ENCODE measurements at regions not wholly inside any gene's neighbourhood (a gene's known extent, or its start where the extent isn't known, plus 50 kb on each side); places are given as distances from the start of the nearest gene placed in this dataset.

- WGBS, 2 donors: 94 to 95% methylated on average over 6 of the region's 6 CpGs
Observed at GRCh38 chr16:79267146-79267545, 333.4 kb downstream of the MAF start.

GRCh38 chr16:79265701-79266100, 334.8 kb downstream of the MAF start:
- 70 to 71% methylated on average over 4 of the region's 4 CpGs for WGBS, 2 donors
- TF ChIP-seq EP300 (IDR thresholded peaks at IDR 0.05): no peak
- TF ChIP-seq, protein P1, sequence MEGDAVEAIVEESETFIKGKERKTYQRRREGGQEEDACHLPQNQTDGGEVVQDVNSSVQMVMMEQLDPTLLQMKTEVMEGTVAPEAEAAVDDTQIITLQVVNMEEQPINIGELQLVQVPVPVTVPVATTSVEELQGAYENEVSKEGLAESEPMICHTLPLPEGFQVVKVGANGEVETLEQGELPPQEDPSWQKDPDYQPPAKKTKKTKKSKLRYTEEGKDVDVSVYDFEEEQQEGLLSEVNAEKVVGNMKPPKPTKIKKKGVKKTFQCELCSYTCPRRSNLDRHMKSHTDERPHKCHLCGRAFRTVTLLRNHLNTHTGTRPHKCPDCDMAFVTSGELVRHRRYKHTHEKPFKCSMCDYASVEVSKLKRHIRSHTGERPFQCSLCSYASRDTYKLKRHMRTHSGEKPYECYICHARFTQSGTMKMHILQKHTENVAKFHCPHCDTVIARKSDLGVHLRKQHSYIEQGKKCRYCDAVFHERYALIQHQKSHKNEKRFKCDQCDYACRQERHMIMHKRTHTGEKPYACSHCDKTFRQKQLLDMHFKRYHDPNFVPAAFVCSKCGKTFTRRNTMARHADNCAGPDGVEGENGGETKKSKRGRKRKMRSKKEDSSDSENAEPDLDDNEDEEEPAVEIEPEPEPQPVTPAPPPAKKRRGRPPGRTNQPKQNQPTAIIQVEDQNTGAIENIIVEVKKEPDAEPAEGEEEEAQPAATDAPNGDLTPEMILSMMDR (IDR thresholded peaks at IDR 0.05): no peak
- no peak for TF ChIP-seq POLR2A (IDR thresholded peaks at IDR 0.05)

More at GRCh38 chr16:79267146-79267545, 333.4 kb downstream of the MAF start:
- TF ChIP-seq EP300 (IDR thresholded peaks at IDR 0.05) (no peak), POLR2A (IDR thresholded peaks at IDR 0.05) (no peak)
- TF ChIP-seq, protein P1 (IDR thresholded peaks at IDR 0.05): no peak
- no peak overlapping the region for H3K4me3 ChIP-seq
- peaks cover 0 to 5% (median 0%) of the 10 kb centered on the region in 4 donors for H3K4me1 ChIP-seq
- H3K36me3 ChIP-seq: no peaks in the 10 kb centered on the region
- H3K27me3 ChIP-seq: no peaks in the 10 kb centered on the region
- no peak overlapping the region for H3K27ac ChIP-seq
- DNase-seq (ENCODE audit: low spot score in 2 of 2): no peak
- H3K9me3 ChIP-seq: no peaks in the 10 kb centered on the region

GRCh38 chr16:79265196-79265595, 335.3 kb downstream of the MAF start:
- TF ChIP-seq, protein P1 (IDR thresholded peaks at IDR 0.05): no peak
- TF ChIP-seq POLR2A (IDR thresholded peaks at IDR 0.05) (no peak), EP300 (IDR thresholded peaks at IDR 0.05) (no peak)
- no peaks in the 10 kb centered on the region for H3K36me3 ChIP-seq
- H3K4me1 ChIP-seq: peaks cover 0 to 15% (median 2%) of the 10 kb centered on the region in 4 donors
- no peak overlapping the region for H3K4me3 ChIP-seq
- H3K9me3 ChIP-seq: no peaks in the 10 kb centered on the region
- WGBS, 2 donors: 83 to 88% methylated on average over 5 of the region's 5 CpGs
- no peak for DNase-seq (ENCODE audit: low spot score in 2 of 2)
- H3K27me3 ChIP-seq: no peaks in the 10 kb centered on the region
- no peak overlapping the region for H3K27ac ChIP-seq

More at GRCh38 chr16:79265701-79266100, 334.8 kb downstream of the MAF start:
- Histone ChIP-seq H3K36me3 (no peaks in the 10 kb centered on the region), H3K4me3 (no peak overlapping the region), H3K9me3 (no peaks in the 10 kb centered on the region), H3K27ac (no peak overlapping the region), H3K27me3 (no peaks in the 10 kb centered on the region), H3K4me1 (peaks cover 0 to 15% (median 2%) of the 10 kb centered on the region in 4 donors)
- no peak for DNase-seq (ENCODE audit: low spot score in 2 of 2)

DNA sequence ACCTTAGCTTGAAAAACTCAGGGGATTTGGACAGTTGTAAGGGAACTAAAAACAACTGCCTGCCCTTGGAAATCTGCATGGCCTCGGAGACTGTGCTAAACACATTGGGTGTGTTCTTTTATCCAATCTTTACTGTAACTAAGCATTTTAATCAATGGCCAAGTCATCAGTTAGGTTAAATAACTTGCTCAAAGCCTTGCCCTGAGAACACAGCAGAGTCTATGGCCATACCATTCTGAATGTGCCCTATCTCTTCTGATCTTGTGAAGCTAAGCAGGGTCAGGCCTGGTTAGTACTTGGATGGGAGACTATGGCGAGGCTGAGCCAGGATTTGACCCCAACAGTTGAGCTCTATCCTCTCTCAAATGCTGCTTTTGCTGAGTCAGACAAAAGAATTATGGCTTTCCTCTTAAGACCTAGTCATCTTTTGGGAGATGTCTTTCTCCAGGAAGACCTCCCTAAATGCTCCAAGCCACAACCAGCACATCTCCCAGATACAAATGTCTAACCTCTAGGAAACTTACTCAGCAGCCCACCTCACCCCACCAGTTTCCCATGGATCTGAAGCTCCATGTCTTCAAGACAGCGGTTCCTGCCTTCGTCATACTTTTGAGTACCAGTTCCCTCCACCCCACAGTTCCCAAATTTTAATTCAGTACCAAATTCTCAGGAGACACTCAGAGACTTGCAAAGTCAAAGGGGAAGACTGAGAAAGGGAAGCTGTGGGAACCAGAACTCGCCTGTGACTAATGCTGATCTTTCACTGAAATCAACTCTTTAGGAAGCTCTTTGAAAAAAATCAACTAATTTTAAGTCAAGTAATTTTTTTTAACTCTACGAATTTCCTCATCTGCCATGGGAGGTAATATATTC, 336.1 kb downstream of the MAF start:
- Histone ChIP-seq H3K27ac (no peak overlapping the region), H3K4me3 (no peak overlapping the region), H3K27me3 (no peaks in the 10 kb centered on the region), H3K4me1 (peaks cover 0 to 15% (median 2%) of the 10 kb centered on the region in 4 donors), H3K9me3 (no peaks in the 10 kb centered on the region), H3K36me3 (no peaks in the 10 kb centered on the region)
- 82 to 88% methylated on average over 6 of the region's 6 CpGs for WGBS, 2 donors
- TF ChIP-seq, protein P1 (IDR thresholded peaks at IDR 0.05): no peak
- TF ChIP-seq POLR2A (IDR thresholded peaks at IDR 0.05): no peak
- TF ChIP-seq EP300 (IDR thresholded peaks at IDR 0.05): no peak
- no peak for DNase-seq (ENCODE audit: low spot score in 2 of 2)

DNA sequence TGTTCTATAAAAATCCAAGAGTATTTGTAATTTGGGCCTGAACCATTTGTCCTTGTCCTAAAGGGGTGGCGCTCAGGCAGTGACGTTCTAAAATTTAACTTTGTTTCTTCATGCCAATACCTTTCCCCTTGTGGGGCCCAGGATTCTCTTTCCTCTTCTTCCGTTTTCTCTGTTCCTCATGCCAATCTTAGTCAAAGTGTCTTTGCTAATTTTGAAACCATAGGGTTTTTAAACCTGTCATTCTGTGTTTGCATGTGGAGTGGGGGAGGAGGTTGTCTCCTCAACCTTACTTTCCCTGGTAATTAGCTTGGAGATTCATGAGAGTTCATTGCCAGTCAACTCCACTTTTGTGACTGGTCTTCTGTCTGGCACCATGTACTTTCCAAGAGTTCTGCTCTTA, 337.1 kb downstream of the MAF start:
- no peak overlapping the region for H3K27ac ChIP-seq
- H3K4me1 ChIP-seq: peaks cover 0 to 15% (median 2%) of the 10 kb centered on the region in 4 donors
- WGBS, 2 donors: 81 to 82% methylated on average over 3 of the region's 3 CpGs
- H3K9me3 ChIP-seq: no peaks in the 10 kb centered on the region
- TF ChIP-seq EP300 (IDR thresholded peaks at IDR 0.05) (no peak), POLR2A (IDR thresholded peaks at IDR 0.05) (no peak)
- TF ChIP-seq, protein P1 (IDR thresholded peaks at IDR 0.05): no peak
- H3K4me3 ChIP-seq: no peak overlapping the region
- DNase-seq (ENCODE audit: low spot score in 2 of 2): no peak
- no peaks in the 10 kb centered on the region for H3K27me3 ChIP-seq
- no peaks in the 10 kb centered on the region for H3K36me3 ChIP-seq

All from tibial nerve (tissue), 4 donors.